B cell (primary cell): ENCODE measurements at regions not wholly inside any gene's neighbourhood (a gene's known extent, or its start where the extent isn't known, plus 50 kb on each side); places are given as distances from the start of the nearest gene placed in this dataset.

Source experiments
- ATAC-seq: fragments of 200-7000 bp; cut with Tn5 transposase; one replicate; pipeline ENCODE4 v1.10.0; 2021; ENCODE audit warnings: low read depth, mild to moderate bottlenecking, moderate number of reproducible peaks, moderate library complexity
- CTCF ChIA-PET: fragments of 350-600 bp; sonication (Branson Sonifier 250); formaldehyde crosslinking; loops from one replicate; lab custom pipeline; 2021; ENCODE audit warnings: antibody characterized with exemption, inconsistent platforms; lab: Charles Lee
- POLR2A ChIA-PET: fragments of 350-600 bp; sonication (Branson Sonifier 250); formaldehyde crosslinking; loops from one replicate; lab custom pipeline; 2021; ENCODE audit warnings: antibody characterized with exemption; lab: Charles Lee
- DNase-seq: peaks from one replicate; pipeline ENCODE4 v3.0.0; 2013
- H2AFZ ChIP-seq: 2 replicates; pipeline ENCODE4 v1.6.1; 2012; ENCODE audit warnings: mild to moderate bottlenecking, low read depth, low read length; ENCODE audit not compliant: insufficient read depth, poor library complexity, severe bottlenecking
- H3K27ac ChIP-seq, 2 donors: 1 replicate in 1 of 2; 2 replicates in 1 of 2; pipeline ENCODE4 v1.5.1; 2012 to 2013; ENCODE audit warnings: low read length in 2 of 2, mild to moderate bottlenecking in 2 of 2, moderate library complexity in 1 of 2
- H3K27me3 ChIP-seq, 4 experiments: fragments of 200-600 bp in 1 of 4; sonication (generic) in 1 of 4; replicated peaks in 1 of 4; 1 replicate in 2 of 4; 2 replicates in 2 of 4; pipeline versions ENCODE4 v1.6.1 to v1.7.0; 2013 to 2016; ENCODE audit warnings: low read length in 3 of 4, mild to moderate bottlenecking in 2 of 4, mixed read lengths in 1 of 4, moderate library complexity in 1 of 4; ENCODE audit not compliant: insufficient read depth in 4 of 4, control insufficient read depth in 3 of 4; ENCODE audit errors: control extremely low read depth in 1 of 4
- H3K36me3 ChIP-seq, 2 experiments: replicated peaks in 1 of 2; 1 replicate in 1 of 2; 2 replicates in 1 of 2; pipeline versions ENCODE4 v1.6.1 to v1.7.1; 2013; ENCODE audit warnings: low read length in 1 of 2; ENCODE audit not compliant: insufficient read depth in 2 of 2, control insufficient read depth in 1 of 2; ENCODE audit errors: control extremely low read depth in 1 of 2, extremely low read depth in 1 of 2
- H3K4me1 ChIP-seq, 2 donors: fragments of 200-600 bp in 1 of 2; sonication (generic) in 1 of 2; 1 replicate in 1 of 2; 2 replicates in 1 of 2; pipeline versions ENCODE4 v1.5.1 to v1.6.1; 2013 to 2017; ENCODE audit warnings: low read length in 2 of 2; ENCODE audit not compliant: control insufficient read depth in 2 of 2, insufficient read depth in 2 of 2
- H3K4me2 ChIP-seq: replicated peaks from 2 replicates; pipeline ENCODE3; 2012; ENCODE audit warnings: mild to moderate bottlenecking, low read depth, low read length; ENCODE audit not compliant: poor library complexity, severe bottlenecking
- H3K4me3 ChIP-seq, 5 experiments: fragments of 200-600 bp in 1 of 5; sonication (generic) in 1 of 5; 1 replicate in 3 of 5; 2 replicates in 2 of 5; pipeline versions ENCODE4 v1.5.1 to v1.7.0; 2011 to 2016; ENCODE audit warnings: low read length in 4 of 5, mild to moderate bottlenecking in 4 of 5, low read depth in 2 of 5, control low read depth in 1 of 5, moderate library complexity in 1 of 5; ENCODE audit not compliant: insufficient read depth in 1 of 5; ENCODE audit errors: control extremely low read depth in 1 of 5, extremely low read depth in 1 of 5
- H3K79me2 ChIP-seq: fragments of 200-600 bp; sonication (generic); one replicate; pipeline ENCODE4 v1.6.0; 2016; ENCODE audit warnings: low read length; ENCODE audit not compliant: control insufficient read depth, insufficient read depth
- H3K9ac ChIP-seq: fragments of 200-600 bp; sonication (generic); 2 replicates; pipeline ENCODE4 v1.6.1; 2017; ENCODE audit warnings: mild to moderate bottlenecking, low read length, moderate library complexity
- H3K9me3 ChIP-seq, 3 donors: one replicate each; pipeline versions ENCODE4 v1.6.1 to v1.7.1; 2013; ENCODE audit warnings: low read length in 2 of 3; ENCODE audit not compliant: control insufficient read depth in 2 of 3, insufficient read depth in 1 of 3; ENCODE audit errors: control extremely low read depth in 1 of 3
- H4K20me1 ChIP-seq: 2 replicates; pipeline ENCODE4 v1.6.0; 2012; ENCODE audit warnings: mild to moderate bottlenecking, low read length; ENCODE audit not compliant: insufficient read depth, control insufficient read depth, poor library complexity, severe bottlenecking
- H3K27ac Mint-ChIP-seq: one replicate; pipeline ENCODE4 v1.8.0; 2021; ENCODE audit warnings: mixed read lengths
- H3K27me3 Mint-ChIP-seq: one replicate; pipeline ENCODE4 v1.8.0; 2021; ENCODE audit warnings: mixed read lengths
- H3K4me1 Mint-ChIP-seq: one replicate; pipeline ENCODE4 v1.8.0; 2021; ENCODE audit warnings: mixed read lengths
- H3K4me3 Mint-ChIP-seq: one replicate; pipeline ENCODE4 v1.8.0; 2021; ENCODE audit warnings: mixed read lengths
- H3K9me3 Mint-ChIP-seq: one replicate; pipeline ENCODE4 v1.8.0; 2022; ENCODE audit warnings: mixed read lengths; ENCODE audit not compliant: insufficient read depth
- CTCF ChIP-seq: fragments of 200-600 bp; IDR thresholded peaks from one replicate; pipeline ENCODE4 v1.8.0; 2022; ENCODE audit warnings: antibody characterized with exemption, mild to moderate bottlenecking
- EZH2 ChIP-seq: IDR thresholded peaks from 2 replicates; pipeline ENCODE4 v1.6.1; 2012; ENCODE audit warnings: borderline replicate concordance, low read depth, mild to moderate bottlenecking, moderate library complexity, low read length; ENCODE audit not compliant: insufficient read depth, poor library complexity, severe bottlenecking
- WGBS: methylation state at CpG from one replicate; pipeline ENCODE4 v1.1.5; 2013; ENCODE audit warnings: missing lambda C conversion rate; ENCODE audit not compliant: insufficient coverage; 5-methylcytosine and 5-hydroxymethylcytosine counted together
- intact Hi-C: fragments of 100-400 bp; cut with micrococcal nuclease; formaldehyde crosslinking; loops from one replicate; pipeline ENCODE4 v1.10.0; 2022

GRCh38 chr12:60271816-60272215 lies 676.0 kb downstream of the SLC16A7 start:
- no peak overlapping the region for H2AFZ ChIP-seq
- no peak for ATAC-seq
- no peaks in the 10 kb centered on the region for H3K27me3 ChIP-seq
- H3K9me3 ChIP-seq, result peaks cover 0 to 3% (median 1%) of the 10 kb centered on the region in 3 donors
- Mint-ChIP-seq H3K4me3 (no peak overlapping the region), H3K27ac (no peak overlapping the region), H3K27me3 (no peaks in the 10 kb centered on the region), H3K4me1 (no peaks in the 10 kb centered on the region), H3K9me3 (peaks cover 2% of the 10 kb centered on the region)
- H3K4me2 ChIP-seq, result no peak overlapping the region
- intact Hi-C loops, result no loop called here
- no peak overlapping the region for H3K4me3 ChIP-seq
- H4K20me1 ChIP-seq, result no peaks in the 10 kb centered on the region
- TF ChIP-seq EZH2 (no peak), CTCF (no peak)
- ChIA-PET CTCF (no interaction called here), POLR2A (no interaction called here)
- no peak for DNase-seq
- no peak overlapping the region for H3K9ac ChIP-seq
- no peaks in the 10 kb centered on the region for H3K79me2 ChIP-seq
- no peaks in the 10 kb centered on the region for H3K4me1 ChIP-seq
- H3K27ac ChIP-seq, result no peak overlapping the region
- 92% methylated on average over 8 of the region's 9 CpGs for WGBS
- H3K36me3 ChIP-seq, result no peaks in the 10 kb centered on the region

- Mint-ChIP-seq H3K9me3 (no peaks in the 10 kb centered on the region), H3K4me1 (no peaks in the 10 kb centered on the region), H3K27me3 (no peaks in the 10 kb centered on the region), H3K27ac (no peak overlapping the region), H3K4me3 (no peak overlapping the region)
- no peak for TF ChIP-seq CTCF
- no peak for DNase-seq
- intact Hi-C loops, result no loop called here
- ATAC-seq, result no peak
- Histone ChIP-seq H3K36me3 (no peaks in the 10 kb centered on the region), H2AFZ (no peak overlapping the region), H3K79me2 (no peaks in the 10 kb centered on the region), H3K4me3 (no peak overlapping the region), H3K4me1 (no peaks in the 10 kb centered on the region), H3K9ac (no peak overlapping the region), H3K4me2 (no peak overlapping the region), H3K27ac (no peak overlapping the region), H3K9me3 (peaks cover 0 to 17% (median 0%) of the 10 kb centered on the region in 3 donors), H4K20me1 (no peaks in the 10 kb centered on the region), H3K27me3 (no peaks in the 10 kb centered on the region)
- ChIA-PET POLR2A (no interaction called here), CTCF (no interaction called here)
- WGBS, result no CpG with 5 or more reads among the region's 2 CpGs
Observed at GRCh38 chr12:60278209-60278608, 682.4 kb downstream of the SLC16A7 start.
